Uterus (tissue), 3 donors: ENCODE measurements at regions not wholly inside any gene's neighbourhood (a gene's known extent, or its start where the extent isn't known, plus 50 kb on each side); places are given as distances from the start of the nearest gene placed in this dataset.

Experiments
- DNase-seq, 2 donors: peaks; one replicate each; pipeline ENCODE4 v3.0.0-alpha.2; 2019 to 2020
- H3K27ac ChIP-seq, 2 donors: fragments of 200-600 bp; sonication (generic); 1 replicate in 1 of 2; 2 replicates in 1 of 2; pipeline ENCODE4 v1.5.1; 2016 to 2018
- H3K27me3 ChIP-seq, 2 donors: fragments of 200-600 bp; sonication (generic); one replicate each; pipeline ENCODE4 v1.5.1; 2018 to 2019; ENCODE audit warnings: control low read depth in 1 of 2
- H3K36me3 ChIP-seq, 2 donors: fragments of 200-600 bp; sonication (generic); one replicate each; pipeline ENCODE4 v1.5.1; 2019; ENCODE audit warnings: control low read depth in 1 of 2
- H3K4me1 ChIP-seq, 2 donors: fragments of 200-600 bp; sonication (generic); one replicate each; pipeline ENCODE4 v1.5.1; 2018 to 2019; ENCODE audit warnings: control low read depth in 1 of 2
- H3K4me3 ChIP-seq, 2 donors: fragments of 200-600 bp; sonication (generic); 1 replicate in 1 of 2; 2 replicates in 1 of 2; pipeline ENCODE4 v1.5.1; 2018 to 2019; ENCODE audit warnings: mild to moderate bottlenecking in 1 of 2
- H3K9me3 ChIP-seq, 2 donors: fragments of 200-600 bp; sonication (generic); one replicate each; pipeline ENCODE4 v1.5.1; 2019; ENCODE audit warnings: control low read depth in 1 of 2
- CTCF ChIP-seq, 4 experiments: fragments of 200-600 bp in 2 of 4; fragments of 450-650 bp in 2 of 4; sonication (generic) in 2 of 4; IDR thresholded peaks; one replicate each; pipeline ENCODE4 v1.5.1; 2016 to 2019; ENCODE audit warnings: antibody characterized with exemption in 4 of 4, mild to moderate bottlenecking in 2 of 4, moderate library complexity in 1 of 4
- POLR2A ChIP-seq, 2 donors: fragments of 450-650 bp; IDR thresholded peaks; one replicate each; pipeline ENCODE4 v1.6.1; 2016; ENCODE audit warnings: antibody characterized with exemption in 2 of 2, mild to moderate bottlenecking in 1 of 2, moderate library complexity in 1 of 2
- intact Hi-C: fragments of 100-400 bp; cut with DNase I; formaldehyde crosslinking; loops from one replicate; pipeline ENCODE4 v1.15.1; 2023; ENCODE audit warnings: low total_unique reads
- donor health status: DM: yes; HTN: yes; CAD: no.

GRCh38 chr10:125605167-125605566 is 77.8 kb downstream of the TEX36 start:
- Histone ChIP-seq H3K36me3 (no peaks in the 10 kb centered on the region), H3K4me3 (no peak overlapping the region), H3K27me3 (no peaks in the 10 kb centered on the region), H3K27ac (no peak overlapping the region), H3K4me1 (no peaks in the 10 kb centered on the region), H3K9me3 (no peaks in the 10 kb centered on the region)
- intact Hi-C loops, result no loop called here
- no peak for DNase-seq
- no peak for TF ChIP-seq POLR2A (IDR thresholded peaks at IDR 0.05)
- TF ChIP-seq CTCF (IDR thresholded peaks at IDR 0.05), result no peak

GRCh38 chr10:125602825-125603224 is 80.1 kb downstream of the TEX36 start:
- no peak for TF ChIP-seq POLR2A (IDR thresholded peaks at IDR 0.05)
- no peak for TF ChIP-seq CTCF (IDR thresholded peaks at IDR 0.05)
- H3K4me3 ChIP-seq, result no peak overlapping the region
- no peak for DNase-seq
- no peak overlapping the region for H3K27ac ChIP-seq
- no peaks in the 10 kb centered on the region for H3K36me3 ChIP-seq
- no peaks in the 10 kb centered on the region for H3K4me1 ChIP-seq
- no peaks in the 10 kb centered on the region for H3K27me3 ChIP-seq
- no peaks in the 10 kb centered on the region for H3K9me3 ChIP-seq
- intact Hi-C loops, result no loop called here

GRCh38 chr10:125599194-125599593 is 83.8 kb downstream of the TEX36 start:
- Histone ChIP-seq H3K27me3 (no peaks in the 10 kb centered on the region), H3K4me3 (no peak overlapping the region), H3K36me3 (no peaks in the 10 kb centered on the region), H3K27ac (no peak overlapping the region), H3K4me1 (no peaks in the 10 kb centered on the region), H3K9me3 (no peaks in the 10 kb centered on the region)
- no peak for DNase-seq
- TF ChIP-seq POLR2A (IDR thresholded peaks at IDR 0.05) (no peak), CTCF (IDR thresholded peaks at IDR 0.05) (no peak)
- intact Hi-C loops, result no loop called here

GRCh38 chr10:125595911-125596310 is 87.1 kb downstream of the TEX36 start:
- Histone ChIP-seq H3K4me3 (no peak overlapping the region), H3K36me3 (no peaks in the 10 kb centered on the region), H3K27ac (no peak overlapping the region), H3K9me3 (no peaks in the 10 kb centered on the region), H3K27me3 (no peaks in the 10 kb centered on the region), H3K4me1 (no peaks in the 10 kb centered on the region)
- intact Hi-C loops, result no loop called here
- DNase-seq, result no peak
- TF ChIP-seq POLR2A (IDR thresholded peaks at IDR 0.05) (no peak), CTCF (IDR thresholded peaks at IDR 0.05) (no peak)

- H3K9me3 ChIP-seq, result no peaks in the 10 kb centered on the region
- no peaks in the 10 kb centered on the region for H3K36me3 ChIP-seq
- no peak overlapping the region for H3K4me3 ChIP-seq
- H3K27me3 ChIP-seq, result no peaks in the 10 kb centered on the region
- DNase-seq, result no peak
- no peaks in the 10 kb centered on the region for H3K4me1 ChIP-seq
- intact Hi-C loops, result no loop called here
- no peak overlapping the region for H3K27ac ChIP-seq
- TF ChIP-seq CTCF (IDR thresholded peaks at IDR 0.05) (no peak), POLR2A (IDR thresholded peaks at IDR 0.05) (no peak)
Measured at GRCh38 chr10:125593644-125594043, 89.3 kb downstream of the TEX36 start.
